ENCODE measurements at regions not wholly inside any gene's neighbourhood (a gene's known extent, or its start where the extent isn't known, plus 50 kb on each side); places are given as distances from the start of the nearest gene placed in this dataset.

DNA sequence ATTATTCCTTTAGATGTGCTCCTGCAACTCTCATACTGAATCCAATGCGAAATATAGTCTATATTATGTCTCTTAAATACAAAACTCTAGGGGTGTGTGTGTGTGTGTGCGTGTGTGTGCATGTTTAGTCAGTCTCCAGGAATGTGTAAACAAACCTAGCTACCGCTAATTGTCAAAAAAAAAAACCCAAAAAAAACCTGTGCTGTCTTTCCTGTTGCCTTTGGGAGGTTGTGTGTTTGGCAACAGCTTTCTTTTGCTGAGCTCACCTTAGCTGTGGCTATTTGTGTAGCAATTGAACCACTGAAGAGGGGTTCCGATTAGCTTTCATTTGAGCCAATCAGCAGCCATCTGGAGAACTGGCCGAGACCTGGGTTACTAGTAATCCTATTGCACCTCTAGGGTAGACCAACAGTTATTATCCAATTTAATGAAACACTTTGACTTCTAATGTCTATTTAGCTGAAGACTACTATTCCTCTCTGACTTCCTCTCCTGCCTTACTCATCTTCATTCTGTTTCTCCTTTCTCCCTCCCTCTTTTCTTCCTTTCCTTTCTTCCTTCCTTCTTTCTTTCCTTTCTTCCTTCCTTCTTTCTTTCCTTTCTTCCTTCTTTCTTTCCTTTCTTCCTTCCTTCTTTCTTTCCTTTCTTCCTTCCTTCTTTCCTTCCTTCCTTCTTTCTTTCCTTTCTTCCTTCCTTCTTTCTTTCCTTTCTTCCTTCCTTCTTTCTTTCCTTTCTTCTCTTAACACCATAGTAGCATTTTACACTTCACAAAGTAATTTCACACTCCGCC is 471.1 kb downstream of the GBA3 start:
- Mint-ChIP-seq H3K4me1 (ENCODE audit: low read depth) (no peaks in the 10 kb centered on the region), H3K4me3 (no peak overlapping the region), H3K27ac (no peak overlapping the region), H3K36me3 (ENCODE audit: low read depth) (no peaks in the 10 kb centered on the region), H3K9me3 (peaks cover 3% of the 10 kb centered on the region), H3K27me3 (no peaks in the 10 kb centered on the region)

DNA sequence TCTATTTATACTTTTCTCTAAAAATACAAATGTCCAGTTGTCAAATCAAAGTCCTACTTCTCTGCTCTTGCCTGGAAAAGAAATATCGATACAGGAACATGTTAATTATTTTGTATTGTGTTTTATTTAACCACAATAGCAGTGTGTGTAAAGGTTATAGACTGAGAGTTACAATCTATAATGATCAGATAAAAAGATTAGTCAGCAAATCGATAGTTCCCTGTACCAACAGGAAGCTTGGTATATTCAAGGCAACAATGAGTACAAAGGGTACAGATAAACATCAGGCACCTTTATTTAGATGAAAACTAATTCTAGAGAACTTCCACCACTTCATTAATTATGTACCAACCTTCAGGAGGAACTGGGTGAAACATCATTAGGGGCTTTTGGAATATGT is 469.5 kb downstream of the GBA3 start:
- Mint-ChIP-seq H3K4me1 (ENCODE audit: low read depth) (no peaks in the 10 kb centered on the region), H3K27me3 (no peaks in the 10 kb centered on the region), H3K27ac (no peak overlapping the region), H3K4me3 (no peak overlapping the region), H3K9me3 (peaks cover 8% of the 10 kb centered on the region), H3K36me3 (ENCODE audit: low read depth) (no peaks in the 10 kb centered on the region)

GRCh38 chr4:23161787-23162186 is 469.1 kb downstream of the GBA3 start:
- Mint-ChIP-seq H3K9me3 (peaks cover 8% of the 10 kb centered on the region), H3K36me3 (ENCODE audit: low read depth) (no peaks in the 10 kb centered on the region), H3K27me3 (no peaks in the 10 kb centered on the region), H3K4me3 (no peak overlapping the region), H3K27ac (no peak overlapping the region), H3K4me1 (ENCODE audit: low read depth) (no peaks in the 10 kb centered on the region)

DNA sequence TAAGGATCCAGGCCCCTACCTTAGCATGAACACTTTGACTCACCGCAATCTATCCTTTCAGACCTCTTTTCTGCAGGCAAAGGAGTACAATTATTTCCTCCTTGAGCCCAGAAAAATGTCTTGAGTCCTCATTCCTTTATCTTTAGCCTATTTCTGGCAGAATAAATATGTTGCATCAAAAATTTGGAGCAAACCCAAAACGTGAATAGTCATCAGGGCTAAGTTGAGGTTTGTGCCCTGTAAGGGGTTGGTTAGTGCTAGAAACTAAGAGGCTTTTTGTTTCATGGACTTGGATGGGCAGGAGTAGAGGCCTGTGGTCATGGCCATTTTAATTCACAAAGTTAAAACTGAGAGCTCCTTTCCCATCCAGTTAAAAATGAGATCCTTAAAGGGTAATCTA is 460.3 kb downstream of the GBA3 start:
- no peaks in the 10 kb centered on the region for H3K4me1 Mint-ChIP-seq (ENCODE audit: low read depth)

GRCh38 chr4:23149815-23150214 is 457.1 kb downstream of the GBA3 start:
- no peaks in the 10 kb centered on the region for H3K4me1 Mint-ChIP-seq (ENCODE audit: low read depth)
- H3K4me3 Mint-ChIP-seq = no peak overlapping the region
- no peaks in the 10 kb centered on the region for H3K27me3 Mint-ChIP-seq
- H3K27ac Mint-ChIP-seq = no peak overlapping the region
- H3K9me3 Mint-ChIP-seq = peaks cover under 1% of the 10 kb centered on the region
- H3K36me3 Mint-ChIP-seq (ENCODE audit: low read depth) = no peaks in the 10 kb centered on the region

More for the DNA sequence above, 460.3 kb downstream of the GBA3 start:
- no peaks in the 10 kb centered on the region for H3K36me3 Mint-ChIP-seq (ENCODE audit: low read depth)
- no peak overlapping the region for H3K4me3 Mint-ChIP-seq
- H3K9me3 Mint-ChIP-seq = peaks cover 4% of the 10 kb centered on the region
- no peak overlapping the region for H3K27ac Mint-ChIP-seq
- H3K27me3 Mint-ChIP-seq = no peaks in the 10 kb centered on the region

GRCh38 chr4:23144707-23145106 is 452.0 kb downstream of the GBA3 start:
- Mint-ChIP-seq H3K4me1 (ENCODE audit: low read depth) (no peaks in the 10 kb centered on the region), H3K36me3 (ENCODE audit: low read depth) (no peaks in the 10 kb centered on the region), H3K9me3 (no peaks in the 10 kb centered on the region), H3K27ac (no peak overlapping the region), H3K27me3 (no peaks in the 10 kb centered on the region), H3K4me3 (no peak overlapping the region)

- Mint-ChIP-seq H3K9me3 (no peaks in the 10 kb centered on the region), H3K4me3 (no peak overlapping the region), H3K27me3 (no peaks in the 10 kb centered on the region), H3K27ac (no peak overlapping the region), H3K36me3 (ENCODE audit: low read depth) (no peaks in the 10 kb centered on the region), H3K4me1 (ENCODE audit: low read depth) (no peaks in the 10 kb centered on the region)
Measured at GRCh38 chr4:23135792-23136645, 443.3 kb downstream of the GBA3 start.

- no peak overlapping the region for H3K4me3 Mint-ChIP-seq
- no peaks in the 10 kb centered on the region for H3K36me3 Mint-ChIP-seq (ENCODE audit: low read depth)
- H3K4me1 Mint-ChIP-seq (ENCODE audit: low read depth) = no peaks in the 10 kb centered on the region
- H3K27me3 Mint-ChIP-seq = no peaks in the 10 kb centered on the region
- H3K27ac Mint-ChIP-seq = no peak overlapping the region
- H3K9me3 Mint-ChIP-seq = no peaks in the 10 kb centered on the region
Measured at GRCh38 chr4:23134331-23134730, 441.6 kb downstream of the GBA3 start.

DNA sequence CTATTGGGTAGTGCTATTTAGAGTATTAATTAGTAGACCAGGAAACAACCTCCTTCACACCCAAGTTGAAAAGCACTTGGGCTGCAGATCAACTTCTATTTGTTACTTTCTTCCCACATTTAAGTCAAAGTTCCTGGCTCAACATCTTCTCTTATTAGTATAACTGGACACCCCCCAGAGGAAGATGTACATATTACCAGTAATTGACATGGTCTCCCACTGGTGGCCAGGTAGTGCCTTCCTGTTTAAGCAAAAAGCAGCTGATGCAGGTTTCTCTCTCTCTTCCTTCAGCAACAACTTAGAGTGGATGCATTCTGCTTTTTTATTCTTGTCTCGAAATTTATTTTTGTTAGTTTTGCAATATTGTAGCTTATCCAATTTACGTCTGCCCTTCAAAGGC is 438.1 kb downstream of the GBA3 start:
- no peaks in the 10 kb centered on the region for H3K4me1 Mint-ChIP-seq (ENCODE audit: low read depth)
- no peaks in the 10 kb centered on the region for H3K27me3 Mint-ChIP-seq
- H3K36me3 Mint-ChIP-seq (ENCODE audit: low read depth) = no peaks in the 10 kb centered on the region
- H3K9me3 Mint-ChIP-seq = peaks cover 5% of the 10 kb centered on the region
- no peak overlapping the region for H3K4me3 Mint-ChIP-seq
- no peak overlapping the region for H3K27ac Mint-ChIP-seq

- H3K27me3 Mint-ChIP-seq = no peaks in the 10 kb centered on the region
- H3K27ac Mint-ChIP-seq = no peak overlapping the region
- no peaks in the 10 kb centered on the region for H3K36me3 Mint-ChIP-seq (ENCODE audit: low read depth)
- no peaks in the 10 kb centered on the region for H3K4me1 Mint-ChIP-seq (ENCODE audit: low read depth)
- peaks cover 5% of the 10 kb centered on the region for H3K9me3 Mint-ChIP-seq
- no peak overlapping the region for H3K4me3 Mint-ChIP-seq
Measured at GRCh38 chr4:23125118-23125517, 432.4 kb downstream of the GBA3 start.

DNA sequence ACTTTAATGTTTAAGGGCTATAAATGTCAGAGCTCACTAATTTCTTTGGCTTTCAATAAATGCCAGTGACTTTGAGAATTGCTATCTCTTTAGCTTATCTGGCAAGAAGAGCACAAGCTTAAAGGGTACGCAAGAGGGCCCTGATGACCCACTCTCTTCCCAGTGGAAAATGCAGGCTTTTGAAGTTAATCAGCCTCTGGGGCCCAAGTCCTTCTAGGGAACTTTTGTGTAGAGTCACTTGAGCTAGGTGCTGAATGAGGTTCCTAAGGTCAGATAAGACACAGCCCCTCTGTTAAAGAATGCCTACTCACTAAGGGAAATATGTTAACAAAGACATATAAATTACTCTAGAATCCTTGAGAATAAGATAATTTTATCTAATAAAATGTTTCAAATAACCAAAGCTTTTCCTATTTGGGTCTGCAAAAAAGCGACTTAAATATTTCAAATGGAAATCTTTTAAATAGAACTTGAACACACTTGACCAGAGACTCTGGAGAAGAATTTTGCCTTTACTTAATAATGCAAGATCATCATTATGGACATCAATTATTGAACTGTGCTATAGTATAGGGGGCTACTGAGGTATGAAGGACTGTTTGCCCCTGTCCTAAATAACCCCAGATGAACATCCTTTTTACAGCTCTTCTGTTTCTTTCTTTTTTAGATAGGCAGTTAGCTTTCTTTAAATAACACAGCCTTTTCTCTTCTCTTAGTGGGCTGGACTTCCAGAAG is 430.1 kb downstream of the GBA3 start:
- Mint-ChIP-seq H3K27ac (no peak overlapping the region), H3K27me3 (no peaks in the 10 kb centered on the region), H3K4me3 (no peak overlapping the region), H3K4me1 (ENCODE audit: low read depth) (no peaks in the 10 kb centered on the region), H3K9me3 (peaks cover 5% of the 10 kb centered on the region), H3K36me3 (ENCODE audit: low read depth) (no peaks in the 10 kb centered on the region)

DNA sequence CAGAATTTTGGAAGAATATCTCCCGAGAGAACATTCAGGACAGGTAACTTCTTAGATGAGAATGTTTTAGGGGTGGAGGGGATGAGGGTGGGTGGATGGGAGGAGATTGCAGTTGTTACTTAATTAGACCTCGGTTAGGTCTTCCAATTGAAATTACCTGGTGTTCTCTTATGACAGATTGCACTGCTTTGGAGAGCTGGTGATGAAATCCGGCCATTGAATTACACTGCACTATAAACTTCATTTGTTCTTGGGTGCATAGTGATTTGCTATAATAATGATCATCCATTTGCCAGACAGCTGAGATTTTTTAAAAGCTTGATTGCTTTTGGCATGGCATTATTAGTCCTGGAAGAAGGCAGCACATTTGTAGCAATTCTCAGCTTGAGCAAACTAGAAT is 427.6 kb downstream of the GBA3 start:
- H3K36me3 Mint-ChIP-seq (ENCODE audit: low read depth) = no peaks in the 10 kb centered on the region
- no peak overlapping the region for H3K27ac Mint-ChIP-seq
- H3K4me3 Mint-ChIP-seq = no peak overlapping the region
- peaks cover under 1% of the 10 kb centered on the region for H3K9me3 Mint-ChIP-seq
- no peaks in the 10 kb centered on the region for H3K4me1 Mint-ChIP-seq (ENCODE audit: low read depth)
- no peaks in the 10 kb centered on the region for H3K27me3 Mint-ChIP-seq

GRCh38 chr4:23117826-23118225 is 425.1 kb downstream of the GBA3 start:
- Mint-ChIP-seq H3K9me3 (peaks cover 3% of the 10 kb centered on the region), H3K27ac (no peak overlapping the region), H3K27me3 (no peaks in the 10 kb centered on the region), H3K36me3 (ENCODE audit: low read depth) (no peaks in the 10 kb centered on the region), H3K4me3 (no peak overlapping the region), H3K4me1 (ENCODE audit: low read depth) (no peaks in the 10 kb centered on the region)

- Mint-ChIP-seq H3K27me3 (no peaks in the 10 kb centered on the region), H3K9me3 (peaks cover 7% of the 10 kb centered on the region)
Measured at GRCh38 chr4:23114538-23114937, 421.8 kb downstream of the GBA3 start.

DNA sequence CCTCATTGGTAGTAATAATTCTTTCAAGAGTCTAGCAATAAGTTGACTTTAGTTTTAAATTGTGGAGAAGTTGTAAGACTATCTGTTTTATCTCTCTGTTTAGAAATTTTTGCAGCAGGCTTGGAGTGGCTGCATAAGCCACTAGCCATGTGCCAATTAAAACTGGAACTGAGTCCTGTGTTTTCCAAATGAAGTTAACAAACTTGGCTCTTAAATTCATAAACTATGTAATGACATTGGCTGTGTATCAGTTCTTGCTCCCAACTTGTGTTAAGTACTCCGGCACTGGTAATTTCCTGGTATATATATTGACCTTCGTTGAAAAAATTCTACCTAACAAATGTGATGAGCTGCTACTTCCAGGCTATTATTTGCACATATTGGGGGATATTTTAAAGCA is 420.4 kb downstream of the GBA3 start:
- Mint-ChIP-seq H3K4me3 (no peak overlapping the region), H3K9me3 (peaks cover 7% of the 10 kb centered on the region), H3K27me3 (no peaks in the 10 kb centered on the region), H3K27ac (no peak overlapping the region), H3K4me1 (ENCODE audit: low read depth) (no peaks in the 10 kb centered on the region), H3K36me3 (ENCODE audit: low read depth) (no peaks in the 10 kb centered on the region)

More at GRCh38 chr4:23114538-23114937, 421.8 kb downstream of the GBA3 start:
- Mint-ChIP-seq H3K36me3 (ENCODE audit: low read depth) (no peaks in the 10 kb centered on the region), H3K4me3 (no peak overlapping the region), H3K4me1 (ENCODE audit: low read depth) (no peaks in the 10 kb centered on the region), H3K27ac (no peak overlapping the region)

Measured in stimulated activated naive CD8-positive, alpha-beta T cell treated with anti-CD3 and anti-CD28 coated beads, Interleukin-15, Interleukin-2, amounts not matched to agents 100 ng/mL and 50 ng/mL, for 24 hours (primary cell).